OCI-LY3 (cell line): ENCODE measurements at regions not wholly inside any gene's neighbourhood (a gene's known extent, or its start where the extent isn't known, plus 50 kb on each side); places are given as distances from the start of the nearest gene placed in this dataset.

Experiments
- EZH2phosphoT487 ChIP-seq: fragments of 200-600 bp; shearing (Covaris generic); IDR thresholded peaks from 2 replicates; pipeline ENCODE4 v1.6.1; 2018; ENCODE audit warnings: antibody characterized with exemption, mixed run types, low read depth
- TF ChIP-seq, protein P1 (sequence below): fragments of 200-600, 300-600 bp; sonication (generic); IDR thresholded peaks from 2 replicates; pipeline ENCODE4 v1.5.1; 2014; ENCODE audit warnings: antibody characterized with exemption, low read length, low read depth

DNA sequence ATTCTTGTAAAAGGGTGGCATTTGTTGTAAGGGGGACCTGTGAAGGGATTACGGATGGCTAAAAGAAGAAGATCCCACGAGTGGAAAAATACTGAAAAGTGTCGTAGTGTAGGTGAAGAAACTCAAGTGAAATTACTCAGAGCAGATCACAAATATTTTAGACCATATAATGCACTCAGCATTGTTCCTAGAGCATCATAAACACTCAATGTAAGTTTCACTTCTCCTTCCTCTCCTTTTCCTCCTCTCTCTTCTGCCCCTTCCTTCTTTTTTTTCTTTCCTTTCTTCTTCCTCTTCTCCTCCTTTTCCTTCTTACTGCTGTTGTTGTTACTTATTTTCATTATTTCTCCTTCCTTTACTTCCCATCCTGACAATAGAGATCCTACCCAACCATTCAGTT is 445.6 kb downstream of the ADAMTS20 start:
- TF ChIP-seq, protein P1, sequence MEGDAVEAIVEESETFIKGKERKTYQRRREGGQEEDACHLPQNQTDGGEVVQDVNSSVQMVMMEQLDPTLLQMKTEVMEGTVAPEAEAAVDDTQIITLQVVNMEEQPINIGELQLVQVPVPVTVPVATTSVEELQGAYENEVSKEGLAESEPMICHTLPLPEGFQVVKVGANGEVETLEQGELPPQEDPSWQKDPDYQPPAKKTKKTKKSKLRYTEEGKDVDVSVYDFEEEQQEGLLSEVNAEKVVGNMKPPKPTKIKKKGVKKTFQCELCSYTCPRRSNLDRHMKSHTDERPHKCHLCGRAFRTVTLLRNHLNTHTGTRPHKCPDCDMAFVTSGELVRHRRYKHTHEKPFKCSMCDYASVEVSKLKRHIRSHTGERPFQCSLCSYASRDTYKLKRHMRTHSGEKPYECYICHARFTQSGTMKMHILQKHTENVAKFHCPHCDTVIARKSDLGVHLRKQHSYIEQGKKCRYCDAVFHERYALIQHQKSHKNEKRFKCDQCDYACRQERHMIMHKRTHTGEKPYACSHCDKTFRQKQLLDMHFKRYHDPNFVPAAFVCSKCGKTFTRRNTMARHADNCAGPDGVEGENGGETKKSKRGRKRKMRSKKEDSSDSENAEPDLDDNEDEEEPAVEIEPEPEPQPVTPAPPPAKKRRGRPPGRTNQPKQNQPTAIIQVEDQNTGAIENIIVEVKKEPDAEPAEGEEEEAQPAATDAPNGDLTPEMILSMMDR = no peak
- no peak for TF ChIP-seq EZH2phosphoT487
